ENCODE measurements at regions not wholly inside any gene's neighbourhood (a gene's known extent, or its start where the extent isn't known, plus 50 kb on each side); places are given as distances from the start of the nearest gene placed in this dataset.
"Not testable (repeated sequence)": the region's sequence is repeated elsewhere in the genome, so short reads cannot be mapped to it uniquely, and the experiment has no call there.

GRCh38 chr7:67301667-67302066 lies 305.0 kb downstream of the TYW1 start:
- DNase-seq (ENCODE audit: low spot score): no peak

- DNase-seq (ENCODE audit: low spot score): peak; percentile 98
Observed at GRCh38 chr7:67302113-67303039, 305.7 kb downstream of the TYW1 start.

GRCh38 chr7:67304846-67305245 lies 308.2 kb downstream of the TYW1 start:
- not testable (repeated sequence) for DNase-seq (ENCODE audit: low spot score)

GRCh38 chr7:67306331-67306730 lies 309.7 kb downstream of the TYW1 start:
- DNase-seq (ENCODE audit: low spot score): no peak

GRCh38 chr7:67309764-67310549 lies 313.3 kb downstream of the TYW1 start:
- DNase-seq (ENCODE audit: low spot score): no peak

- no peak for DNase-seq (ENCODE audit: low spot score)
Observed at GRCh38 chr7:67311901-67312300, 315.3 kb downstream of the TYW1 start.

- no peak for DNase-seq (ENCODE audit: low spot score)
Observed at GRCh38 chr7:67313213-67313612, 316.6 kb downstream of the TYW1 start.

GRCh38 chr7:67316902-67317301 lies 320.3 kb downstream of the TYW1 start:
- not testable (repeated sequence) for DNase-seq (ENCODE audit: low spot score)

- not testable (repeated sequence) for DNase-seq (ENCODE audit: low spot score)
Observed at GRCh38 chr7:67328257-67328656, 331.6 kb downstream of the TYW1 start.

- DNase-seq (ENCODE audit: low spot score): not testable (repeated sequence)
Observed at GRCh38 chr7:67335165-67335564, 338.5 kb downstream of the TYW1 start.

- DNase-seq (ENCODE audit: low spot score): not testable (repeated sequence)
Observed at GRCh38 chr7:67335663-67336062, 339.0 kb downstream of the TYW1 start.

- DNase-seq (ENCODE audit: low spot score): not testable (repeated sequence)
Observed at GRCh38 chr7:67338545-67338944, 341.9 kb downstream of the TYW1 start.

GRCh38 chr7:67341153-67341768 lies 344.6 kb downstream of the TYW1 start:
- no peak for DNase-seq (ENCODE audit: low spot score)

- no peak for DNase-seq (ENCODE audit: low spot score)
Observed at GRCh38 chr7:67343114-67343513, 346.5 kb downstream of the TYW1 start.

- no peak for DNase-seq (ENCODE audit: low spot score)
Observed at GRCh38 chr7:67343572-67343971, 346.9 kb downstream of the TYW1 start.

- no peak for DNase-seq (ENCODE audit: low spot score)
Observed at GRCh38 chr7:67344481-67345193, 348.0 kb downstream of the TYW1 start.

- no peak for DNase-seq (ENCODE audit: low spot score)
Observed at GRCh38 chr7:67346126-67346525, 349.5 kb downstream of the TYW1 start.

- no peak for DNase-seq (ENCODE audit: low spot score)
Observed at GRCh38 chr7:67346876-67347275, 350.2 kb downstream of the TYW1 start.

GRCh38 chr7:67348171-67348570 lies 351.5 kb downstream of the TYW1 start:
- DNase-seq (ENCODE audit: low spot score): no peak

GRCh38 chr7:67357653-67358052 lies 361.0 kb downstream of the TYW1 start:
- DNase-seq (ENCODE audit: low spot score): not testable (repeated sequence)

- not testable (repeated sequence) for DNase-seq (ENCODE audit: low spot score)
Observed at GRCh38 chr7:67358316-67358715, 361.7 kb downstream of the TYW1 start.

- DNase-seq (ENCODE audit: low spot score): not testable (repeated sequence)
Observed at GRCh38 chr7:67358738-67359137, 362.1 kb downstream of the TYW1 start.

Measured in CD4-positive, alpha-beta T cell treated with Interleukin-2 at 100 ng/mL for 4 hours (primary cell).